ENCODE measurements at regions not wholly inside any gene's neighbourhood (a gene's known extent, or its start where the extent isn't known, plus 50 kb on each side); places are given as distances from the start of the nearest gene placed in this dataset.

GRCh38 chr2:78309460-78309859 is 716.0 kb upstream of the REG3G start:
- Histone ChIP-seq H2AFZ (ENCODE audit: low read length) (no peak overlapping the region), H3K4me1 (ENCODE audit: low read length) (no peaks in the 10 kb centered on the region), H3K9me3 (ENCODE audit: low read length) (peaks cover 20% of the 10 kb centered on the region; the same call in 1 of the 2 replicates), H3K79me2 (ENCODE audit: low read length) (no peaks in the 10 kb centered on the region), H3K4me2 (ENCODE audit: low read depth, low read length, poor library complexity, severe bottlenecking) (no peak overlapping the region), H3K4me3 (ENCODE audit: low read length) (no peak overlapping the region), H3K27ac (ENCODE audit: low read length) (no peak overlapping the region), H3K27me3 (ENCODE audit: low read length) (no peaks in the 10 kb centered on the region), H3K9ac (ENCODE audit: low read length) (no peak overlapping the region), H3K9me2 (replicated peaks; ENCODE audit: insufficient read depth, low read length) (no peaks in the 10 kb centered on the region), H3K36me3 (ENCODE audit: insufficient read depth, low read length) (no peaks in the 10 kb centered on the region), H4K20me1 (ENCODE audit: insufficient read depth, low read depth, low read length) (no peaks in the 10 kb centered on the region)
- no peak for DNase-seq

DNA sequence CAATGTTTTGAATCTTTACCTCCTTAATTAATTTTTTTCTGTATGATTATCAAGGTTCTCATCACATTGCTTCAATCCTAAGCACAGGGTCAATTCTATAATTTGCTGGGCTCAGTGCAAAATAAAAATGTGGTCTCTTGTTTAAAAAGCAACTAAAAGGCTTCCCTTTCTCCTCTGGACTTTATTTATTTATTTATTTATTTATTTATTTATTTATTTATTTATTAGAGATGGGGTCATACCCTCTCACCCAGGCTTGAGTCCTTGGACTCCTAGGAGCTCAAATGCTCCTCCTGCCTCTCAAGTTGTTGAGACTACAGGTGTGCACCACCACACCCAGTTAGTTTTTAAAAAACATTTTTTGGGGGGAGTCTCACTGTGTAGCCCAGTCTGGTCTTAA is 710.1 kb upstream of the REG3G start:
- H3K4me2 ChIP-seq (ENCODE audit: low read depth, low read length, poor library complexity, severe bottlenecking), result no peak overlapping the region

GRCh38 chr2:78318275-78318674 is 707.2 kb upstream of the REG3G start:
- H3K27ac ChIP-seq (ENCODE audit: low read length), result no peak overlapping the region
- no peaks in the 10 kb centered on the region for H3K79me2 ChIP-seq (ENCODE audit: low read length)
- H3K4me2 ChIP-seq (ENCODE audit: low read depth, low read length, poor library complexity, severe bottlenecking), result no peak overlapping the region
- H3K9me3 ChIP-seq (ENCODE audit: low read length), result peaks cover 19% of the 10 kb centered on the region
- H3K9me2 ChIP-seq (replicated peaks; ENCODE audit: insufficient read depth, low read length), result no peaks in the 10 kb centered on the region
- no peak overlapping the region for H2AFZ ChIP-seq (ENCODE audit: low read length)
- no peak overlapping the region for H3K9ac ChIP-seq (ENCODE audit: low read length)
- no peaks in the 10 kb centered on the region for H3K27me3 ChIP-seq (ENCODE audit: low read length)
- no peaks in the 10 kb centered on the region for H4K20me1 ChIP-seq (ENCODE audit: insufficient read depth, low read depth, low read length)
- no peaks in the 10 kb centered on the region for H3K4me1 ChIP-seq (ENCODE audit: low read length)
- no peak overlapping the region for H3K4me3 ChIP-seq (ENCODE audit: low read length)
- H3K36me3 ChIP-seq (ENCODE audit: insufficient read depth, low read length), result no peaks in the 10 kb centered on the region
- DNase-seq, result no peak

More for the DNA sequence above, 710.1 kb upstream of the REG3G start:
- Histone ChIP-seq H4K20me1 (ENCODE audit: insufficient read depth, low read depth, low read length) (no peaks in the 10 kb centered on the region), H3K4me3 (ENCODE audit: low read length) (no peak overlapping the region), H3K9me2 (replicated peaks; ENCODE audit: insufficient read depth, low read length) (no peaks in the 10 kb centered on the region), H2AFZ (ENCODE audit: low read length) (no peak overlapping the region), H3K79me2 (ENCODE audit: low read length) (no peaks in the 10 kb centered on the region), H3K9ac (ENCODE audit: low read length) (no peak overlapping the region), H3K36me3 (ENCODE audit: insufficient read depth, low read length) (no peaks in the 10 kb centered on the region), H3K27ac (ENCODE audit: low read length) (no peak overlapping the region), H3K9me3 (ENCODE audit: low read length) (peaks cover 23% of the 10 kb centered on the region), H3K4me1 (ENCODE audit: low read length) (no peaks in the 10 kb centered on the region), H3K27me3 (ENCODE audit: low read length) (no peaks in the 10 kb centered on the region)
- no peak for DNase-seq

DNA sequence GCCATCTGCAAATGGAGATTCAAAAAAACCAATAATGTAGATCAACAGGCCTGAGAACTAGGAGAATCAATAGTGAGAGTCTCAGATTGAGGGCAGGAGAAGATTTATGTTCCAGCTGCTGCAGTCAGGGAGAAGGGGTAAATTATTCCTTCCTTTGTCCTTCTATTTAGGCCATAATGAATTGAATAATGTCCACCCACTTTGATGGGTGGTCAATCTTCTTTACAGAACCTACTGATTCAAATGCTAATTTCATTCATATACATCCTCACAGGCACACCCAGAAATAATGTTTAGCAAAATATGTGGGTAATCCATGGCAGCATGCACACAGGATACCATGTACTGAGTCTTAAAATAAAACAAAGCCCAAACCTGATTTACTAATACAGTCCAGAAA is 695.3 kb upstream of the REG3G start:
- no peak overlapping the region for H3K27ac ChIP-seq (ENCODE audit: low read length)
- no peak overlapping the region for H3K9ac ChIP-seq (ENCODE audit: low read length)
- H3K9me2 ChIP-seq (replicated peaks; ENCODE audit: insufficient read depth, low read length), result no peaks in the 10 kb centered on the region
- H3K27me3 ChIP-seq (ENCODE audit: low read length), result no peaks in the 10 kb centered on the region
- no peaks in the 10 kb centered on the region for H4K20me1 ChIP-seq (ENCODE audit: insufficient read depth, low read depth, low read length)
- no peak overlapping the region for H3K4me2 ChIP-seq (ENCODE audit: low read depth, low read length, poor library complexity, severe bottlenecking)
- no peaks in the 10 kb centered on the region for H3K4me1 ChIP-seq (ENCODE audit: low read length)
- H3K4me3 ChIP-seq (ENCODE audit: low read length), result no peak overlapping the region
- DNase-seq, result no peak
- peaks cover 18% of the 10 kb centered on the region; the same call in 1 of the 2 replicates for H3K9me3 ChIP-seq (ENCODE audit: low read length)
- H2AFZ ChIP-seq (ENCODE audit: low read length), result no peak overlapping the region
- H3K36me3 ChIP-seq (ENCODE audit: insufficient read depth, low read length), result no peaks in the 10 kb centered on the region
- H3K79me2 ChIP-seq (ENCODE audit: low read length), result no peaks in the 10 kb centered on the region

DNA sequence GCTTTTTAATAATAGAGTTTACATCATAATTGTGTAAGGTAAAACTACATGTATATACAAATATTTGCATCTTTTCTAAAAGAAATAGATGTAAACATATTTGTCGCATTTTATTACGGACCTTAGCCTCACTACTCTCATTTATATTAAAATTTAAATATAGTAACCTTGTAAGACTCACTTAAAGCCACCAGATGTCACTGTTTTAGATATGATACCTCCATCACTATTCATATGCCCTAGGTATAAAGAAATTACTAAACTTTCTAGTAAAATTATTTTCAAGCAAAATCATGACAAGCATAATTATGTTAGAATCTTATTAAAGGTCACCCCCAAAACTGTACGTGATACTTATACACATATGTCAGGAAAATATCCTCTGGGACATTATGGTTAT is 674.3 kb upstream of the REG3G start:
- no peaks in the 10 kb centered on the region for H3K27me3 ChIP-seq (ENCODE audit: low read length)
- H3K9me3 ChIP-seq (ENCODE audit: low read length), result no peaks in the 10 kb centered on the region
- no peak overlapping the region for H3K4me2 ChIP-seq (ENCODE audit: low read depth, low read length, poor library complexity, severe bottlenecking)
- H3K27ac ChIP-seq (ENCODE audit: low read length), result no peak overlapping the region
- no peaks in the 10 kb centered on the region for H3K4me1 ChIP-seq (ENCODE audit: low read length)
- no peak overlapping the region for H3K4me3 ChIP-seq (ENCODE audit: low read length)
- DNase-seq, result peak; percentile 73
- H3K9me2 ChIP-seq (replicated peaks; ENCODE audit: insufficient read depth, low read length), result no peaks in the 10 kb centered on the region
- no peaks in the 10 kb centered on the region for H4K20me1 ChIP-seq (ENCODE audit: insufficient read depth, low read depth, low read length)
- no peaks in the 10 kb centered on the region for H3K79me2 ChIP-seq (ENCODE audit: low read length)
- no peaks in the 10 kb centered on the region for H3K36me3 ChIP-seq (ENCODE audit: insufficient read depth, low read length)
- H2AFZ ChIP-seq (ENCODE audit: low read length), result no peak overlapping the region
- no peak overlapping the region for H3K9ac ChIP-seq (ENCODE audit: low read length)

DNA sequence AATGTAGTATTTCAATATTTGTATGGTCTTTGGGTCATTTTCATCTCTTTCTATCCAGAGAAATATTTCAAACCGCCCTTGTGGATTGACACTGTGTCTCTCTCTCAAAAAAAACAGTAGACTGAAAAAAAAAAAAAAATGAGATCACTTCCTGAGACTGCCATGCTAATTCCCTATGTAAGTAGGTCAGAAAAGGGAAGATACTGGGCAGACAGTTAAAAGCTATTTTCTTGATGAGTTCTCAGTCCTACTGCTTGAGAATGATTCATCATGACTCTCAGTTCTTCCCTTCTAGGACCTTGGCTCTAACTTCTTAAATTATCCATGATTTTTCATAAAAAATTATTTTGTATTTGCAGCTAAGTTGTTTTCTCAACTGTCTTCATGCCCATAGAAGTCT is 672.3 kb upstream of the REG3G start:
- Histone ChIP-seq H3K4me1 (ENCODE audit: low read length) (no peaks in the 10 kb centered on the region), H3K9me3 (ENCODE audit: low read length) (no peaks in the 10 kb centered on the region), H2AFZ (ENCODE audit: low read length) (no peak overlapping the region), H3K27me3 (ENCODE audit: low read length) (no peaks in the 10 kb centered on the region), H3K36me3 (ENCODE audit: insufficient read depth, low read length) (no peaks in the 10 kb centered on the region), H4K20me1 (ENCODE audit: insufficient read depth, low read depth, low read length) (no peaks in the 10 kb centered on the region), H3K9me2 (replicated peaks; ENCODE audit: insufficient read depth, low read length) (no peaks in the 10 kb centered on the region), H3K9ac (ENCODE audit: low read length) (no peak overlapping the region), H3K27ac (ENCODE audit: low read length) (no peak overlapping the region), H3K4me2 (ENCODE audit: low read depth, low read length, poor library complexity, severe bottlenecking) (no peak overlapping the region), H3K79me2 (ENCODE audit: low read length) (no peaks in the 10 kb centered on the region), H3K4me3 (ENCODE audit: low read length) (no peak overlapping the region)
- no peak for DNase-seq

GRCh38 chr2:78355967-78356366 is 669.5 kb upstream of the REG3G start:
- Histone ChIP-seq H3K9me2 (replicated peaks; ENCODE audit: insufficient read depth, low read length) (no peaks in the 10 kb centered on the region), H4K20me1 (ENCODE audit: insufficient read depth, low read depth, low read length) (no peaks in the 10 kb centered on the region), H3K27ac (ENCODE audit: low read length) (no peak overlapping the region), H3K4me2 (ENCODE audit: low read depth, low read length, poor library complexity, severe bottlenecking) (no peak overlapping the region), H3K4me1 (ENCODE audit: low read length) (no peaks in the 10 kb centered on the region), H3K27me3 (ENCODE audit: low read length) (no peaks in the 10 kb centered on the region), H3K79me2 (ENCODE audit: low read length) (no peaks in the 10 kb centered on the region), H3K4me3 (ENCODE audit: low read length) (no peak overlapping the region), H3K9me3 (ENCODE audit: low read length) (no peaks in the 10 kb centered on the region), H2AFZ (ENCODE audit: low read length) (no peak overlapping the region), H3K9ac (ENCODE audit: low read length) (no peak overlapping the region), H3K36me3 (ENCODE audit: insufficient read depth, low read length) (no peaks in the 10 kb centered on the region)
- no peak for DNase-seq

DNA sequence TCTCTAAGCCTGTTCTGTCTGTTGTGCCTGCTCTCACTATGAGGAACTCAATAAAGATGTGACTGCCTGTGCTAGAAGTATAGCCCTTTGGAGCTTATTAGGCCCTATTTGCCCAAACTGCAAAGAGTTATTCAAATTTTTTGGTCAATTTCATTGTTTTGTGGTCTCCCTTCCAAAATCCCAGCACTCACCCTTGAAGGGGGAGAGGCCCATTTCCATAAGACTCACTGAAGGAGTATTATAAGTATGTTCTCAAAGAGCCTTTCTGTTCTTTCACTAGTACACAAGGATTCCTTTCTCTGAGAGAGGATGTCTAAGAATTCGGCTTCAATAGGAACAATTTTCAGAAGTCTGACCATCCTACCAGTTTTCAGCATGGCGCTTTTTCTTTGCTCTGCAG is 641.9 kb upstream of the REG3G start:
- no peaks in the 10 kb centered on the region for H3K79me2 ChIP-seq (ENCODE audit: low read length)
- no peak overlapping the region for H3K4me3 ChIP-seq (ENCODE audit: low read length)
- H3K9me2 ChIP-seq (replicated peaks; ENCODE audit: insufficient read depth, low read length), result no peaks in the 10 kb centered on the region
- no peaks in the 10 kb centered on the region for H4K20me1 ChIP-seq (ENCODE audit: insufficient read depth, low read depth, low read length)
- H2AFZ ChIP-seq (ENCODE audit: low read length), result no peak overlapping the region
- H3K9ac ChIP-seq (ENCODE audit: low read length), result no peak overlapping the region
- H3K27ac ChIP-seq (ENCODE audit: low read length), result no peak overlapping the region
- no peak for DNase-seq
- no peak overlapping the region for H3K4me2 ChIP-seq (ENCODE audit: low read depth, low read length, poor library complexity, severe bottlenecking)
- peaks cover 8% of the 10 kb centered on the region; the same call in 1 of the 2 replicates for H3K9me3 ChIP-seq (ENCODE audit: low read length)
- no peaks in the 10 kb centered on the region for H3K36me3 ChIP-seq (ENCODE audit: insufficient read depth, low read length)
- no peaks in the 10 kb centered on the region for H3K4me1 ChIP-seq (ENCODE audit: low read length)
- H3K27me3 ChIP-seq (ENCODE audit: low read length), result no peaks in the 10 kb centered on the region

- H3K4me1 ChIP-seq (ENCODE audit: low read length), result no peaks in the 10 kb centered on the region
- H3K27me3 ChIP-seq (ENCODE audit: low read length), result no peaks in the 10 kb centered on the region
- H3K4me3 ChIP-seq (ENCODE audit: low read length), result no peak overlapping the region
- no peak overlapping the region for H2AFZ ChIP-seq (ENCODE audit: low read length)
- no peaks in the 10 kb centered on the region for H4K20me1 ChIP-seq (ENCODE audit: insufficient read depth, low read depth, low read length)
- no peak overlapping the region for H3K4me2 ChIP-seq (ENCODE audit: low read depth, low read length, poor library complexity, severe bottlenecking)
- no peaks in the 10 kb centered on the region for H3K36me3 ChIP-seq (ENCODE audit: insufficient read depth, low read length)
- H3K9me2 ChIP-seq (replicated peaks; ENCODE audit: insufficient read depth, low read length), result no peaks in the 10 kb centered on the region
- no peak overlapping the region for H3K9ac ChIP-seq (ENCODE audit: low read length)
- no peak for DNase-seq
- peaks cover 39% of the 10 kb centered on the region for H3K9me3 ChIP-seq (ENCODE audit: low read length)
- no peaks in the 10 kb centered on the region for H3K79me2 ChIP-seq (ENCODE audit: low read length)
- no peak overlapping the region for H3K27ac ChIP-seq (ENCODE audit: low read length)
These were observed 628.3 kb upstream of the REG3G start for GRCh38 chr2:78397198-78397597.
